ENCODE measurements at regions not wholly inside any gene's neighbourhood (a gene's known extent, or its start where the extent isn't known, plus 50 kb on each side); places are given as distances from the start of the nearest gene placed in this dataset.

DNA sequence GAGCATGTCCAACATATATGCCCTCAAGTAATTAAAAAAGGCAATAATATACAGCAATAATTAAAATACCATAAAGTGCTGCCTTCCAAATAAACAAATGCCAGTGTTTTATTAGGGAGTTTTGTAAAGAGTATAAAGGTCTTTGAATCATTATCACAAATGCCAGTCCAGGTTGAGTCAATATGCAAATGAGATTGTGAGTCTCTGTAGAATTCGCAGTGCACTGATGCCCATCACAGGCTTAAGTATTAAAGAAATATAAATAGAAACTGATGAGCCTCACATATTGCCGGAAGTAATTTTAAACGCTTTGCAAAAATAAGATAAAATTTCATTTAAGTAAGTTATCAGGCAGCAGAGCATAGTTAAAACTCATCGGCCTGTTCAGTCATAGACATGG, 205.0 kb upstream of the TECRL start:
- intact Hi-C loops (cut with micrococcal nuclease; ENCODE audit: unreplicated experiment), result no loop called here
- CTCF ChIA-PET (ENCODE audit: low intra/inter-chr PET ratio, low total read pairs), result no interaction called here
- H3K9me3 ChIP-seq (ENCODE audit: low read length), result no peaks in the 10 kb centered on the region
- no peak overlapping the region for H3K4me2 ChIP-seq (ENCODE audit: low read depth, low read length)
- ATAC-seq, result no peak
- no peaks in the 10 kb centered on the region for H3K27me3 ChIP-seq (ENCODE audit: control insufficient read depth in 1 of 2, insufficient read depth in 2 of 2, low read length in 2 of 2)
- BruUV-seq (replicated peaks), result no TSS peak
- H3K9ac ChIP-seq (ENCODE audit: insufficient read depth, low read depth, low read length), result no peak overlapping the region
- H3K4me3 ChIP-seq (replicated peaks in 1 of 3; ENCODE audit: insufficient read depth in 1 of 3, low read depth in 2 of 3, low read length in 3 of 3), result no peak overlapping the region
- H4K20me1 ChIP-seq (ENCODE audit: insufficient read depth, low read length), result no peaks in the 10 kb centered on the region
- in situ Hi-C loops (cut with HindIII; ENCODE audit: extremely low pct_ligation_motif_present, low pct_unique_long_range_greater_than_20kb), result no loop called here
- POLR2A ChIA-PET, result no interaction called here
- no peaks in the 10 kb centered on the region for H3K79me2 ChIP-seq (ENCODE audit: insufficient read depth, low read length)
- H2AFZ ChIP-seq (ENCODE audit: low read length), result no peak overlapping the region
- FAIRE-seq, result no peak
- no peaks in the 10 kb centered on the region for H3K36me3 ChIP-seq (replicated peaks in 1 of 2; ENCODE audit: control insufficient read depth in 1 of 2, insufficient read depth in 2 of 2, low read length in 2 of 2)
- no peaks in the 10 kb centered on the region for H3K4me1 ChIP-seq (ENCODE audit: insufficient read depth, low read length)
- TF ChIP-seq, protein P1, sequence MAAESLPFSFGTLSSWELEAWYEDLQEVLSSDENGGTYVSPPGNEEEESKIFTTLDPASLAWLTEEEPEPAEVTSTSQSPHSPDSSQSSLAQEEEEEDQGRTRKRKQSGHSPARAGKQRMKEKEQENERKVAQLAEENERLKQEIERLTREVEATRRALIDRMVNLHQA (CRISPR knock-in tag; IDR thresholded peaks at IDR 0.05), result no peak
- TF ChIP-seq, protein P2, sequence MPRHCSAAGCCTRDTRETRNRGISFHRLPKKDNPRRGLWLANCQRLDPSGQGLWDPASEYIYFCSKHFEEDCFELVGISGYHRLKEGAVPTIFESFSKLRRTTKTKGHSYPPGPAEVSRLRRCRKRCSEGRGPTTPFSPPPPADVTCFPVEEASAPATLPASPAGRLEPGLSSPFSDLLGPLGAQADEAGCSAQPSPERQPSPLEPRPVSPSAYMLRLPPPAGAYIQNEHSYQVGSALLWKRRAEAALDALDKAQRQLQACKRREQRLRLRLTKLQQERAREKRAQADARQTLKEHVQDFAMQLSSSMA (CRISPR knock-in tag; IDR thresholded peaks at IDR 0.05), result no peak
- no peak for TF ChIP-seq STAT5B (CRISPR knock-in tag; IDR thresholded peaks at IDR 0.05)
- TF ChIP-seq PCBP2 (optimal IDR thresholded peaks at IDR 0.05; ENCODE audit: low read depth, low read length, poor library complexity, severe bottlenecking), result no peak
- TF ChIP-seq KMT2A (CRISPR knock-in tag; IDR thresholded peaks at IDR 0.05), result no peak
- TF ChIP-seq ZSCAN31 (CRISPR knock-in tag; IDR thresholded peaks at IDR 0.05; ENCODE audit: low read depth), result no peak
- TF ChIP-seq ZNF121 (CRISPR knock-in tag; IDR thresholded peaks at IDR 0.05), result no peak
- TF ChIP-seq CHD4 (IDR thresholded peaks at IDR 0.05; ENCODE audit: borderline replicate concordance, low read length), result no peak
- no peak for TF ChIP-seq HNF4A (CRISPR knock-in tag; IDR thresholded peaks at IDR 0.05)
- no peak for TF ChIP-seq JUNB (CRISPR knock-in tag; IDR thresholded peaks at IDR 0.05; ENCODE audit: borderline replicate concordance)
- TF ChIP-seq NAIF1 (CRISPR knock-in tag; IDR thresholded peaks at IDR 0.05; ENCODE audit: borderline replicate concordance), result no peak
- no peak for TF ChIP-seq YEATS2 (CRISPR knock-in tag; IDR thresholded peaks at IDR 0.05; ENCODE audit: borderline replicate concordance)
- no peak for TF ChIP-seq ZFP62 (CRISPR knock-in tag; IDR thresholded peaks at IDR 0.05)
- no peak for TF ChIP-seq SOX13 (IDR thresholded peaks at IDR 0.05)
- no peak for TF ChIP-seq SOX13 (CRISPR knock-in tag; conservative IDR thresholded peaks at IDR 0.05 in 1 of 2, IDR thresholded peaks at IDR 0.05 in 1 of 2)
- no peak for TF ChIP-seq SUZ12 (IDR thresholded peaks at IDR 0.05; ENCODE audit: low read depth, low read length)
- no peak for TF ChIP-seq ZNF367 (CRISPR knock-in tag; IDR thresholded peaks at IDR 0.05; ENCODE audit: borderline replicate concordance)
- TF ChIP-seq SCMH1 (CRISPR knock-in tag; IDR thresholded peaks at IDR 0.05; ENCODE audit: borderline replicate concordance), result no peak
- no peak for TF ChIP-seq CEBPB (IDR thresholded peaks at IDR 0.05; ENCODE audit: borderline replicate concordance, low read depth, low read length)
- TF ChIP-seq, protein P3, sequence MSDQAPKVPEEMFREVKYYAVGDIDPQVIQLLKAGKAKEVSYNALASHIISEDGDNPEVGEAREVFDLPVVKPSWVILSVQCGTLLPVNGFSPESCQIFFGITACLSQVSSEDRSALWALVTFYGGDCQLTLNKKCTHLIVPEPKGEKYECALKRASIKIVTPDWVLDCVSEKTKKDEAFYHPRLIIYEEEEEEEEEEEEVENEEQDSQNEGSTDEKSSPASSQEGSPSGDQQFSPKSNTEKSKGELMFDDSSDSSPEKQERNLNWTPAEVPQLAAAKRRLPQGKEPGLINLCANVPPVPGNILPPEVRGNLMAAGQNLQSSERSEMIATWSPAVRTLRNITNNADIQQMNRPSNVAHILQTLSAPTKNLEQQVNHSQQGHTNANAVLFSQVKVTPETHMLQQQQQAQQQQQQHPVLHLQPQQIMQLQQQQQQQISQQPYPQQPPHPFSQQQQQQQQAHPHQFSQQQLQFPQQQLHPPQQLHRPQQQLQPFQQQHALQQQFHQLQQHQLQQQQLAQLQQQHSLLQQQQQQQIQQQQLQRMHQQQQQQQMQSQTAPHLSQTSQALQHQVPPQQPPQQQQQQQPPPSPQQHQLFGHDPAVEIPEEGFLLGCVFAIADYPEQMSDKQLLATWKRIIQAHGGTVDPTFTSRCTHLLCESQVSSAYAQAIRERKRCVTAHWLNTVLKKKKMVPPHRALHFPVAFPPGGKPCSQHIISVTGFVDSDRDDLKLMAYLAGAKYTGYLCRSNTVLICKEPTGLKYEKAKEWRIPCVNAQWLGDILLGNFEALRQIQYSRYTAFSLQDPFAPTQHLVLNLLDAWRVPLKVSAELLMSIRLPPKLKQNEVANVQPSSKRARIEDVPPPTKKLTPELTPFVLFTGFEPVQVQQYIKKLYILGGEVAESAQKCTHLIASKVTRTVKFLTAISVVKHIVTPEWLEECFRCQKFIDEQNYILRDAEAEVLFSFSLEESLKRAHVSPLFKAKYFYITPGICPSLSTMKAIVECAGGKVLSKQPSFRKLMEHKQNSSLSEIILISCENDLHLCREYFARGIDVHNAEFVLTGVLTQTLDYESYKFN (CRISPR knock-in tag; conservative IDR thresholded peaks at IDR 0.05), result no peak
- TF ChIP-seq ZNF292 (CRISPR knock-in tag; IDR thresholded peaks at IDR 0.05; ENCODE audit: borderline replicate concordance, low read depth), result no peak
- 5% methylated on average over 4 of the region's 4 CpGs for WGBS (ENCODE audit: low lambda C conversion rate)
- no peak overlapping the region for H3K27ac ChIP-seq (ENCODE audit: extremely low read length, insufficient read depth, low read length)
- DNase-seq (ENCODE audit: low spot score), result no peak

Data from HepG2 (cell line).